T-helper 2 cell treated with Interferon-gamma antibody and Interleukin-4, amounts not matched to agents 100 ng/mL and 5 ng/mL, for 36 hours (primary cell): ENCODE measurements at regions not wholly inside any gene's neighbourhood (a gene's known extent, or its start where the extent isn't known, plus 50 kb on each side); places are given as distances from the start of the nearest gene placed in this dataset.

ENCODE experiments used
- intact Hi-C: fragments of 100-400 bp; cut with micrococcal nuclease; formaldehyde crosslinking; loops from one replicate; pipeline ENCODE4 v1.15.1; 2023

GRCh38 chr20:40232756-40233155 lies 456.3 kb downstream of the MAFB start:
- intact Hi-C loops = no loop called here

- intact Hi-C loops = no loop called here
Observed at GRCh38 chr20:40232273-40232672, 456.8 kb downstream of the MAFB start.

GRCh38 chr20:40230486-40230885 lies 458.6 kb downstream of the MAFB start:
- intact Hi-C loops = no loop called here

GRCh38 chr20:40225596-40225995 lies 463.4 kb downstream of the MAFB start:
- intact Hi-C loops = no loop called here

- intact Hi-C loops = no loop called here
Observed at GRCh38 chr20:40223810-40224209, 465.2 kb downstream of the MAFB start.

DNA sequence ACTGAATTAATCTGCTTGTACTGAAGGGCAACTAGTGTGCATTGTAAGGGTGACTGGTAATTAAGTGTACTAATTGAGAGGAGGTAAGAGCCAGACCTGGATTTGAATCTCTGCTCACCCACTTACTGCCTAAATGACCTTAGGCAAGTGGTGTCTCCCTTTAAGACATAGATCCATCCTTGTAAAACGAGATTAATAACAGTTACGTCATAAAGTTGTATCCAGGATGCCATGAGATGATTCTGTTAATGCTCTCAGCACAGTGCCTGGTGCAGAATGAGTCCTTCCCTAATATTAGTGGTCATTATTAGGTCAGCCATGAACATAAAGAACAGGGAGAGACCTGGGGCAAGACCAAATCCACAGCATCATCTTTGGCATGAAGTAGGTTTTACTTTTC lies 470.1 kb downstream of the MAFB start:
- intact Hi-C loops = no loop called here

DNA sequence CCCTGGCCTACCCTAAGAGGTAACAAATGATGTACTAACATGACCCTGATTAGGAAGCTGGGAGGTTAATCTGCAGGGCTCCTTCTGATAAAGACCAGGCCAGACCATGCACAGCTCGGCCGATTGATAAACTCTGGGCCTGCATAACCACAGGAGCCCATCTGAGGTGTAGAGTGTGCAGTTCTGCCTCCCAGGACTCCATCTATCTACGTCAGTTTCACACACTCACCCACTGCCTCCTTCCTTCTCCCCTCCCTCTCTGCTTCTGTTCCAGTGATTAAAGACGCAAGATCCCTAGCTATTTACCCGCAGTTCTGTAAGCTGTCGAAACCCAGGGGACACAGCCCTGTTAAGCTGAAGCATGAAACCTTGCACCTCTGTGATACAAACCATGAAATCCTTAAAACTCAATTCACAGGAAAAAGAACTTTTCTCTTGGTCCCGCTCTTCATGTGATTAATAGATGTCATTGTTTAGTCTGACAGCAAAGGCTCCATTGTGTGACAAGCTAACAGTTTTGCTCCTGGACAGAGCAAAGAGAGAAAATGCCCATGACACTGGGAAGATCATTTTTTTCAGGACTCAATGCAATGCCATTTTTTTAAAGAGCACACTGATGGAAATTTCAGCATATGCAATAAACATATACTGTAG lies 470.6 kb downstream of the MAFB start:
- intact Hi-C loops = no loop called here

GRCh38 chr20:40207655-40208054 lies 481.4 kb downstream of the MAFB start:
- intact Hi-C loops = no loop called here

DNA sequence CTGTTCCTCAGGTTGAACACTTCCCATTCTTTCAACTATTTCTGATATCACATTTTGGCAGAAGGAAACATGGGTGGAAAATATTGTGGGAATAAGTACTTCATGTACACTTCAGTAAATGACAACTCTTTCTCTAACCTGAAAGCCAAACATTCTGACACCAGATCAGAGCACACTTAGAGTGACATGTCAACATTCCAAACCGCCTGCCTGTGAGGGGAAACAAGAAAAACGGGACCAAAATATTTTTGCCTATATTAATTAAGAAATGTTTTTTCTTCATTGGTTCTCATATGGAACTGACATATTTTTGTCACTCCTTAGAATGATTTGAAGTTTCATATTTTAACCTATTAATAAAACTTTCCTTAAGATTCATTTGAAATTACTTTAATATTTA lies 483.1 kb downstream of the MAFB start:
- intact Hi-C loops = no loop called here

GRCh38 chr20:40203032-40203431 lies 486.0 kb downstream of the MAFB start:
- intact Hi-C loops = no loop called here

DNA sequence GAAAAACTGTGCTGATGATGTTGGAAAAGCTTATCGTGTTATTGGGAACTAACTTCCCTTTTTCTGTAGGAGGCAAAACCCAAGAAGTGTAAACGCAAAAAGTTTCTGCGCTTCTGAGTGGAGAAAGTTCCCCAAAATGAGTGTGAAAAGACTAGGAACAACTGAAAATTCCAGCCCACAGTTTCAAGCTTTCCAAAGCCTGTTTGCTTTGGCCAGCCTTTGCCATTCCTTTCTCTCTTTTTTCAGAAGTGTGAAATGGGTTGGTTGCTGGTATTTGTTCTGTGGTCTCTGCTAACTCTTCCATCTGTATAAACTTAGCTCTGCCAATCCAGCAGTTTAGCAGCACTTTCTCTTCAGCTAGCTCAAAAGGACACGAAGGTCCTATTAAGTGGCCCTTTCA lies 491.3 kb downstream of the MAFB start:
- intact Hi-C loops = no loop called here

DNA sequence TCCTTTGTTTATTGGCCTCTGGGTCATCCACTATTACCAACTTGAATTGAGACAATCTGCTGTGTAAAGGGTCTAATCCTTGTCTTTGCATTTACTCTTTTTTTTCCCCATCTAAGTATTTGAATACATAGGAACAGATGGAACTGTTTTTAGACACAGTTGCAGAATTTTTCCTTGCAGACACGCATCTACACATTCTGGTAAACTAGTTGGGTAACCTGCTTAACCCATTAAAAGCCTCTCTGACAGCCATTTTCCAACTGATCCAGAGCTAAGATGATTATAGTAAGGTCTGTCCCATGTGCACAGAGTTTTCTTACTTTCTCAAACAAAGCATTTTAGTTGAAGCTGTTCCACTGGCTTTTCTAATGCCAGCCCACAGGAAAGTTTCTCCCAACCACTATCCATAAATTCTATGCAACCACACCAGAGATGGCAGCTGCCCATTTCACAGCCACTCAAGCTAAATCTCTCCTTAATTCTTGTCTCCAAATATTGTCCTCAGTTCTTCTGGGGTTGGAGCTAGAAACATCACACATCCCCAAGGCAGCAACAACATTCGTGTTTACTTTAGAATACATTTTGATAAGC lies 492.1 kb downstream of the MAFB start:
- intact Hi-C loops = no loop called here

DNA sequence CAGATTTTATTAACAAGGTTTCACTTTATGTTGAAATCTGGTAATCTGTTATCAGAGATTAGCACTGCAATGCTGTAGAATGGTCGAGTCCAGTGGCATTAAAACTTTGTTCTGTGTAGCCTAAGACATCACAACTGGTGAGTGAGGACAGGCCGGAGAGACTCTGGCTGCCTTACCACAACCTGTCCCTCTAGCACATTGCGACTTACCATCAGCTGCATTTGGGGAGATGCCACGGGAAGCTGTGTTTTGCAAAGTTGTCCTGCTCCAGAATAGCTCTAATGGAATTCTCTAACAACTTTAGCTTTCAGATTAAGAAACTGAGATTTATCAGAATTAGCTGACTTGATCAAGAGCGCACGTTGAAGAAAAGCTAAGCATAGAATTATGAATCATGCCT lies 493.3 kb downstream of the MAFB start:
- intact Hi-C loops = no loop called here

GRCh38 chr20:40192529-40192928 lies 496.5 kb downstream of the MAFB start:
- intact Hi-C loops = no loop called here

DNA sequence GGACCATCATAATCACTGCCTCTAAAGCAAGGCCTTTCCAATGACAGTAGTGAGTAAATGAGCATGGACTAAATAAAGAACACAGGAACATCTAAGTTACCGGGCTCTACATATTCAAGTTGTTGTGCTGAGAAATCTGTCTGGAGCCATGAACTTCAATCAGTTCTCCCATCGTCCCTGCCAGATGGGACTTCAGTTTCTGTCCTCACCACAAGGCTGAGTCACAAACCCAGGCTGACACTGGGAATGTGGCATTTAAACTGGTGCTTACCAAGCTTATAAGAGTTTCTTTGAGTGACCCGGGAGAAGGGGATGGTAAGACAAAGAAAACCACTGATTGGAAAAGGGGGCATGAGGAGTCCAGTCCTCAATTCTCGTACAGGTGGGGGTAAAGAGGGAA lies 497.0 kb downstream of the MAFB start:
- intact Hi-C loops = no loop called here

DNA sequence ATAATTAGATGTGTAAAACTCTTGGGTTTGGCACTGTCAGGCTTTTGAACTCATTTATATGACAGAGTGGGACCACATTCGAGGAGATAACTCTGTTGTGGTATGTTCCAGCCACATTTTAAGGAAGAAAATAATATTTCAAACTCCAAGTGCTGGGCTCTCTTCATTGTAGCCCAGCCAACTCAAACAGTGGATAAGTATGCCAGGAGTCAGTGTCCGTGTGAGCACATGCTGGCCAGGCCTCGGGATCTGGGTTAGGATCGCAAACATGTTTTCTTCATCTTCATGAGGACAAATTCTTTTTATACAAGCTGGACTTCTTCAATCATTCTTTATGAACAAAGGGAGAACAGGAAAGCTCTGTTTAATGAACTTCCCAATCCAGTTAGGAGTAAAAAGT lies 497.5 kb downstream of the MAFB start:
- intact Hi-C loops = no loop called here

GRCh38 chr20:40189621-40190020 lies 499.4 kb downstream of the MAFB start:
- intact Hi-C loops = no loop called here

DNA sequence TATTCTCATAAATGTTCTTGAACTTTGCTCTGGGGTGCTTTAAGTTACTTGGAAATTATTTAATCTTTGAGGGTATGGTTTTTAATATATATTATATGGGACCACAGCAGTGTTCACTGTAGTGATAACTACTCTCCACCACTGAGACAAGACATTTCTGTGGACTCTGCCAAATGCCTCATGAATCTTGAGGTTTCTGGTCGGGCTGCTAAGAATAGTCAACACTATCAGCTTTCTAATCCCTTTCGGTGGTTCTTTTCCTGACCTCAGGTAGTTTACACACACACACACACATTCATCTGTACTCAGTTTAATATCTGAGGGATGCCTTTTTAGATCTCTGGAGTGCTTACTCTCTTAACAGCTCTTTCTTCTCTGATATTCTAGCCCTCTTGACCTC lies 500.7 kb downstream of the MAFB start:
- intact Hi-C loops = no loop called here

- intact Hi-C loops = no loop called here
Observed at GRCh38 chr20:40186826-40187225, 502.2 kb downstream of the MAFB start.

DNA sequence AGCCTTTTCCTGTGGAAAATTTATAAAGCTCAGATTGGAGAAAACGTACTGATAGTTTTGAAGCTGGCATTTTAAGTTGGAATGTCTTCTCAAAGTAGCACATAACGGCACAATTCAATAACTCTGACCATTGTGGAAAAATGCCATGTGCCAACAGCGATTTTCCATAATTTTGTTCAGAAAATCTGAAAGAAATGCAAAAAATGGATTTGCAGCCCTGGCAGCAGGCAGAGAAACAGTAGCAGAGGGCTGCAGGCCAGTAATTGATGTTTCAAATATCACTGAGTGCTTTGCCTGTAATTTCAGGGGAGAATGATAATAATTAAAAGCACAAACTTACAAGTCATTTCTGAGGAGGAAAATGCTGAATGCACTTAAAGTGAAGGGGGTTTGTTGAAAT lies 507.4 kb downstream of the MAFB start:
- intact Hi-C loops = no loop called here

GRCh38 chr20:40176098-40176841 lies 512.8 kb downstream of the MAFB start:
- intact Hi-C loops = no loop called here

- intact Hi-C loops = no loop called here
Observed at GRCh38 chr20:40175296-40175695, 513.7 kb downstream of the MAFB start.

DNA sequence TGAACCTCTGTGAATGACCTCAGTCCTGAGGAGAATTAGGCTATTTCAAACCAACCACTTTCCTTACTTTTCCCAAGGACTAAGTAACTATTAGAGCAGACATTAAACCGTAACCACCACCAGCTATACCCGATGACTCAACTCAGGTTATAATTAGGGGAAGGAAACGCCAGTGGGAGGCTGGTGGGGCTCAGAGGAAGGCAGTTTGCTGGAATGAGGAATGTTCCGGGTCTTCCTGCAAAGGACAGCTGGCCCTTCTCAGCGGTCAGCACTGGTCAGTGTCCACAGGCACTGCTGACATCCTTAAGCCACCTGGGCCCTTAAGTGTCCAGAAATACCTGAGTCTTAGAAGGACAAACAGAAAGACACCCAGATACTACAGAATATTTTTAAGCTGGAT lies 515.2 kb downstream of the MAFB start:
- intact Hi-C loops = no loop called here
